ENCODE measurements at regions not wholly inside any gene's neighbourhood (a gene's known extent, or its start where the extent isn't known, plus 50 kb on each side); places are given as distances from the start of the nearest gene placed in this dataset.

GRCh38 chr1:166721145-166721544, 118.1 kb upstream of the POGK start:
- no peaks in the 10 kb centered on the region for H3K4me1 ChIP-seq (ENCODE audit: insufficient read depth, low read length)
- no peak overlapping the region for H4K8ac ChIP-seq (replicated peaks; ENCODE audit: insufficient read length, low read depth, low read length)
- no peak overlapping the region for H2BK120ac ChIP-seq (ENCODE audit: low read depth, low read length, poor library complexity, severe bottlenecking)
- no peaks in the 10 kb centered on the region for H3K23me2 ChIP-seq (ENCODE audit: insufficient read length, low read depth, low read length, poor library complexity, severe bottlenecking)
- H2AFZ ChIP-seq (ENCODE audit: low read length): no peak overlapping the region
- Mint-ChIP-seq H3K27me3 (ENCODE audit: low read depth) (no peaks in the 10 kb centered on the region; the same call in none of the 2 replicates), H3K27ac (no peak overlapping the region), H3K36me3 (ENCODE audit: insufficient read depth in 1 of 3, low read depth in 3 of 3) (peaks cover 3 to 25% (median 16%) of the 10 kb centered on the region in 3 experiments; a peak in 6 of 7 replicates), H3K4me1 (peaks cover 0 to 4% of the 10 kb centered on the region in 2 experiments; a peak in 2 of 4 replicates), H3K9me3 (peaks cover 42 to 61% of the 10 kb centered on the region in 2 experiments), H3K4me3 (no peak overlapping the region)
- no peak for DNase-seq
- H2BK5ac ChIP-seq (ENCODE audit: insufficient read length, low read length): no peak overlapping the region
- no peak overlapping the region for H3K14ac ChIP-seq (ENCODE audit: insufficient read depth, low read length)
- no peaks in the 10 kb centered on the region for H4K20me1 ChIP-seq (ENCODE audit: control insufficient read depth, insufficient read depth, insufficient read length)
- no peak overlapping the region for H2BK15ac ChIP-seq (ENCODE audit: low read depth, low read length)
- no peaks in the 10 kb centered on the region for H3K79me2 ChIP-seq (ENCODE audit: insufficient read depth, low read length)
- no CpG with 5 or more reads among the region's 2 CpGs for WGBS (ENCODE audit: extremely low coverage, insufficient read length, low lambda C conversion rate)
- no peaks in the 10 kb centered on the region for H3K79me1 ChIP-seq (ENCODE audit: insufficient read depth, low read depth, low read length, poor library complexity, severe bottlenecking)
- no peak overlapping the region for H4K91ac ChIP-seq (ENCODE audit: insufficient read length, low read depth, low read length)
- no peak overlapping the region for H4K5ac ChIP-seq (ENCODE audit: insufficient read length, low read depth, low read length)
- H3K56ac ChIP-seq (ENCODE audit: insufficient read length, low read depth, low read length): no peak overlapping the region
- H3K9ac ChIP-seq (ENCODE audit: extremely low read depth, insufficient read length, low read length): no peak overlapping the region
- H3K27ac ChIP-seq (ENCODE audit: insufficient read length, low read depth, low read length): no peak overlapping the region
- no peak overlapping the region for H3T11ph ChIP-seq (ENCODE audit: low read length)
- no peak overlapping the region for H2AK5ac ChIP-seq (ENCODE audit: insufficient read length, low read length)
- no peak overlapping the region for H3K4ac ChIP-seq (ENCODE audit: low read depth, low read length)
- H2BK20ac ChIP-seq (ENCODE audit: low read depth, low read length, poor library complexity, severe bottlenecking): no peak overlapping the region
- H2BK12ac ChIP-seq (ENCODE audit: insufficient read length, low read depth, low read length): no peak overlapping the region
- no peak overlapping the region for H3K4me2 ChIP-seq (ENCODE audit: insufficient read depth, insufficient read length, low read length)
- H3K23ac ChIP-seq (ENCODE audit: insufficient read length, low read depth, low read length): no peak overlapping the region
- H3K27me3 ChIP-seq (ENCODE audit: insufficient read depth, low read length): no peaks in the 10 kb centered on the region
- no peak overlapping the region for H3K18ac ChIP-seq (ENCODE audit: insufficient read length, low read depth, low read length)
- H3K9me3 ChIP-seq (ENCODE audit: control insufficient read depth, low read depth, low read length): peaks cover 23% of the 10 kb centered on the region
- TF ChIP-seq CTCF (conservative IDR thresholded peaks at IDR 0.05): no peak

Data from H9 (cell line).